Activated CD8-positive, alpha-beta memory T cell treated with anti-CD3 and anti-CD28 coated beads for 36 hours (primary cell): ENCODE measurements at regions not wholly inside any gene's neighbourhood (a gene's known extent, or its start where the extent isn't known, plus 50 kb on each side); places are given as distances from the start of the nearest gene placed in this dataset.

Source experiments
- CTCF ChIA-PET: fragments of 350-600 bp; sonication (Branson Sonifier 250); formaldehyde crosslinking; loops from one replicate; lab custom pipeline; 2021; ENCODE audit warnings: antibody characterized with exemption; lab: Charles Lee
- POLR2A ChIA-PET: fragments of 350-600 bp; sonication (Branson Sonifier 250); formaldehyde crosslinking; loops from one replicate; lab custom pipeline; 2021; ENCODE audit warnings: antibody characterized with exemption; lab: Charles Lee

GRCh38 chr4:136438645-136439044, 1093.6 kb downstream of the PCDH18 start:
- ChIA-PET POLR2A (no interaction called here), CTCF (no interaction called here)

- ChIA-PET POLR2A (no interaction called here), CTCF (no interaction called here)
Measured at GRCh38 chr4:136424052-136424451, 1108.2 kb downstream of the PCDH18 start.

GRCh38 chr4:136414981-136415380, 1117.3 kb downstream of the PCDH18 start:
- CTCF ChIA-PET, result no interaction called here
- POLR2A ChIA-PET, result no interaction called here

GRCh38 chr4:136412708-136413107, 1119.6 kb downstream of the PCDH18 start:
- POLR2A ChIA-PET, result no interaction called here
- CTCF ChIA-PET, result no interaction called here

- ChIA-PET POLR2A (no interaction called here), CTCF (no interaction called here)
Measured at GRCh38 chr4:136400829-136401228, 1131.5 kb downstream of the PCDH18 start.

GRCh38 chr4:136395212-136395722, 1137.0 kb downstream of the PCDH18 start:
- POLR2A ChIA-PET, result no interaction called here
- CTCF ChIA-PET, result no interaction called here

GRCh38 chr4:136392576-136392975, 1139.7 kb downstream of the PCDH18 start:
- POLR2A ChIA-PET, result no interaction called here
- CTCF ChIA-PET, result no interaction called here

GRCh38 chr4:136390824-136391223, 1141.5 kb downstream of the PCDH18 start:
- CTCF ChIA-PET, result no interaction called here
- POLR2A ChIA-PET, result no interaction called here

- POLR2A ChIA-PET, result no interaction called here
- CTCF ChIA-PET, result no interaction called here
Measured at GRCh38 chr4:136383082-136383481, 1149.2 kb downstream of the PCDH18 start.

GRCh38 chr4:136371231-136371630, 1161.1 kb downstream of the PCDH18 start:
- POLR2A ChIA-PET, result no interaction called here
- CTCF ChIA-PET, result no interaction called here

GRCh38 chr4:136369073-136369472, 1163.2 kb downstream of the PCDH18 start:
- CTCF ChIA-PET, result no interaction called here
- POLR2A ChIA-PET, result no interaction called here

GRCh38 chr4:136357556-136357955, 1174.7 kb downstream of the PCDH18 start:
- CTCF ChIA-PET, result no interaction called here
- POLR2A ChIA-PET, result no interaction called here

GRCh38 chr4:136355970-136356369, 1176.3 kb downstream of the PCDH18 start:
- CTCF ChIA-PET, result no interaction called here
- POLR2A ChIA-PET, result no interaction called here

GRCh38 chr4:136343340-136343739, 1189.0 kb downstream of the PCDH18 start:
- ChIA-PET POLR2A (no interaction called here), CTCF (no interaction called here)

- POLR2A ChIA-PET, result no interaction called here
- CTCF ChIA-PET, result no interaction called here
Measured at GRCh38 chr4:136342666-136343065, 1189.6 kb downstream of the PCDH18 start.

GRCh38 chr4:136337216-136337615, 1195.1 kb downstream of the PCDH18 start:
- POLR2A ChIA-PET, result no interaction called here

GRCh38 chr4:136336479-136336878, 1195.8 kb downstream of the PCDH18 start:
- POLR2A ChIA-PET, result no interaction called here
- CTCF ChIA-PET, result interaction anchor here (0.6 kb wide), 1 partner anchor 72 kb away, joined by 4 read pairs; no protein-coding TSS in a partner anchor

More at GRCh38 chr4:136337216-136337615, 1195.1 kb downstream of the PCDH18 start:
- CTCF ChIA-PET, result no interaction called here

- POLR2A ChIA-PET, result no interaction called here
Measured at GRCh38 chr4:136329042-136329662, 1203.1 kb downstream of the PCDH18 start.

GRCh38 chr4:136328131-136328530, 1204.2 kb downstream of the PCDH18 start:
- POLR2A ChIA-PET, result no interaction called here

More at GRCh38 chr4:136329042-136329662, 1203.1 kb downstream of the PCDH18 start:
- CTCF ChIA-PET, result no interaction called here

GRCh38 chr4:136320465-136320813, 1211.9 kb downstream of the PCDH18 start:
- ChIA-PET CTCF (no interaction called here), POLR2A (no interaction called here)

More at GRCh38 chr4:136328131-136328530, 1204.2 kb downstream of the PCDH18 start:
- CTCF ChIA-PET, result no interaction called here

GRCh38 chr4:136319789-136320464, 1212.4 kb downstream of the PCDH18 start:
- POLR2A ChIA-PET, result no interaction called here
- CTCF ChIA-PET, result no interaction called here
